B cell (primary cell): ENCODE measurements at regions not wholly inside any gene's neighbourhood (a gene's known extent, or its start where the extent isn't known, plus 50 kb on each side); places are given as distances from the start of the nearest gene placed in this dataset.

Experiments
- ATAC-seq: fragments of 200-7000 bp; cut with Tn5 transposase; one replicate; pipeline ENCODE4 v1.10.0; 2021; ENCODE audit warnings: low read depth, mild to moderate bottlenecking, moderate number of reproducible peaks, moderate library complexity
- CTCF ChIA-PET: fragments of 350-600 bp; sonication (Branson Sonifier 250); formaldehyde crosslinking; loops from one replicate; lab custom pipeline; 2021; ENCODE audit warnings: antibody characterized with exemption, inconsistent platforms; lab: Charles Lee
- POLR2A ChIA-PET: fragments of 350-600 bp; sonication (Branson Sonifier 250); formaldehyde crosslinking; loops from one replicate; lab custom pipeline; 2021; ENCODE audit warnings: antibody characterized with exemption; lab: Charles Lee
- DNase-seq: peaks from one replicate; pipeline ENCODE4 v3.0.0; 2013
- H2AFZ ChIP-seq: 2 replicates; pipeline ENCODE4 v1.6.1; 2012; ENCODE audit warnings: mild to moderate bottlenecking, low read depth, low read length; ENCODE audit not compliant: insufficient read depth, poor library complexity, severe bottlenecking
- H3K27ac ChIP-seq, 2 donors: 1 replicate in 1 of 2; 2 replicates in 1 of 2; pipeline ENCODE4 v1.5.1; 2012 to 2013; ENCODE audit warnings: low read length in 2 of 2, mild to moderate bottlenecking in 2 of 2, moderate library complexity in 1 of 2
- H3K27me3 ChIP-seq, 4 experiments: fragments of 200-600 bp in 1 of 4; sonication (generic) in 1 of 4; replicated peaks in 1 of 4; 1 replicate in 2 of 4; 2 replicates in 2 of 4; pipeline versions ENCODE4 v1.6.1 to v1.7.0; 2013 to 2016; ENCODE audit warnings: low read length in 3 of 4, mild to moderate bottlenecking in 2 of 4, mixed read lengths in 1 of 4, moderate library complexity in 1 of 4; ENCODE audit not compliant: insufficient read depth in 4 of 4, control insufficient read depth in 3 of 4; ENCODE audit errors: control extremely low read depth in 1 of 4
- H3K36me3 ChIP-seq, 2 experiments: replicated peaks in 1 of 2; 1 replicate in 1 of 2; 2 replicates in 1 of 2; pipeline versions ENCODE4 v1.6.1 to v1.7.1; 2013; ENCODE audit warnings: low read length in 1 of 2; ENCODE audit not compliant: insufficient read depth in 2 of 2, control insufficient read depth in 1 of 2; ENCODE audit errors: control extremely low read depth in 1 of 2, extremely low read depth in 1 of 2
- H3K4me1 ChIP-seq, 2 donors: fragments of 200-600 bp in 1 of 2; sonication (generic) in 1 of 2; 1 replicate in 1 of 2; 2 replicates in 1 of 2; pipeline versions ENCODE4 v1.5.1 to v1.6.1; 2013 to 2017; ENCODE audit warnings: low read length in 2 of 2; ENCODE audit not compliant: control insufficient read depth in 2 of 2, insufficient read depth in 2 of 2
- H3K4me2 ChIP-seq: replicated peaks from 2 replicates; pipeline ENCODE3; 2012; ENCODE audit warnings: mild to moderate bottlenecking, low read depth, low read length; ENCODE audit not compliant: poor library complexity, severe bottlenecking
- H3K4me3 ChIP-seq, 5 experiments: fragments of 200-600 bp in 1 of 5; sonication (generic) in 1 of 5; 1 replicate in 3 of 5; 2 replicates in 2 of 5; pipeline versions ENCODE4 v1.5.1 to v1.7.0; 2011 to 2016; ENCODE audit warnings: low read length in 4 of 5, mild to moderate bottlenecking in 4 of 5, low read depth in 2 of 5, control low read depth in 1 of 5, moderate library complexity in 1 of 5; ENCODE audit not compliant: insufficient read depth in 1 of 5; ENCODE audit errors: control extremely low read depth in 1 of 5, extremely low read depth in 1 of 5
- H3K79me2 ChIP-seq: fragments of 200-600 bp; sonication (generic); one replicate; pipeline ENCODE4 v1.6.0; 2016; ENCODE audit warnings: low read length; ENCODE audit not compliant: control insufficient read depth, insufficient read depth
- H3K9ac ChIP-seq: fragments of 200-600 bp; sonication (generic); 2 replicates; pipeline ENCODE4 v1.6.1; 2017; ENCODE audit warnings: mild to moderate bottlenecking, low read length, moderate library complexity
- H3K9me3 ChIP-seq, 3 donors: one replicate each; pipeline versions ENCODE4 v1.6.1 to v1.7.1; 2013; ENCODE audit warnings: low read length in 2 of 3; ENCODE audit not compliant: control insufficient read depth in 2 of 3, insufficient read depth in 1 of 3; ENCODE audit errors: control extremely low read depth in 1 of 3
- H4K20me1 ChIP-seq: 2 replicates; pipeline ENCODE4 v1.6.0; 2012; ENCODE audit warnings: mild to moderate bottlenecking, low read length; ENCODE audit not compliant: insufficient read depth, control insufficient read depth, poor library complexity, severe bottlenecking
- H3K27ac Mint-ChIP-seq: one replicate; pipeline ENCODE4 v1.8.0; 2021; ENCODE audit warnings: mixed read lengths
- H3K27me3 Mint-ChIP-seq: one replicate; pipeline ENCODE4 v1.8.0; 2021; ENCODE audit warnings: mixed read lengths
- H3K4me1 Mint-ChIP-seq: one replicate; pipeline ENCODE4 v1.8.0; 2021; ENCODE audit warnings: mixed read lengths
- H3K4me3 Mint-ChIP-seq: one replicate; pipeline ENCODE4 v1.8.0; 2021; ENCODE audit warnings: mixed read lengths
- H3K9me3 Mint-ChIP-seq: one replicate; pipeline ENCODE4 v1.8.0; 2022; ENCODE audit warnings: mixed read lengths; ENCODE audit not compliant: insufficient read depth
- CTCF ChIP-seq: fragments of 200-600 bp; IDR thresholded peaks from one replicate; pipeline ENCODE4 v1.8.0; 2022; ENCODE audit warnings: antibody characterized with exemption, mild to moderate bottlenecking
- EZH2 ChIP-seq: IDR thresholded peaks from 2 replicates; pipeline ENCODE4 v1.6.1; 2012; ENCODE audit warnings: borderline replicate concordance, low read depth, mild to moderate bottlenecking, moderate library complexity, low read length; ENCODE audit not compliant: insufficient read depth, poor library complexity, severe bottlenecking
- WGBS: methylation state at CpG from one replicate; pipeline ENCODE4 v1.1.5; 2013; ENCODE audit warnings: missing lambda C conversion rate; ENCODE audit not compliant: insufficient coverage; 5-methylcytosine and 5-hydroxymethylcytosine counted together
- intact Hi-C: fragments of 100-400 bp; cut with micrococcal nuclease; formaldehyde crosslinking; loops from one replicate; pipeline ENCODE4 v1.10.0; 2022

GRCh38 chr12:88644946-88645702 is 64.9 kb upstream of the KITLG start:
- intact Hi-C loops: no loop called here
- no peaks in the 10 kb centered on the region for H3K4me1 Mint-ChIP-seq
- ChIA-PET CTCF (no interaction called here), POLR2A (no interaction called here)
- DNase-seq (no peak), ATAC-seq (no peak)
- Histone ChIP-seq H3K27ac (no peak overlapping the region), H3K4me1 (no peaks in the 10 kb centered on the region), H3K4me3 (no peak overlapping the region), H3K27me3 (no peaks in the 10 kb centered on the region), H2AFZ (no peak overlapping the region), H3K9me3 (no peaks in the 10 kb centered on the region), H3K36me3 (no peaks in the 10 kb centered on the region), H3K4me2 (no peak overlapping the region), H3K79me2 (no peaks in the 10 kb centered on the region), H4K20me1 (no peaks in the 10 kb centered on the region), H3K9ac (no peak overlapping the region)
- no peak overlapping the region for H3K27ac Mint-ChIP-seq
- no peaks in the 10 kb centered on the region for H3K9me3 Mint-ChIP-seq
- H3K27me3 Mint-ChIP-seq: no peaks in the 10 kb centered on the region
- WGBS: 100% methylated on average over 1 of the region's 7 CpGs
- TF ChIP-seq CTCF (no peak), EZH2 (no peak)
- H3K4me3 Mint-ChIP-seq: no peak overlapping the region

- Histone ChIP-seq H3K9me3 (no peaks in the 10 kb centered on the region), H3K27ac (no peak overlapping the region), H3K4me2 (no peak overlapping the region), H3K36me3 (no peaks in the 10 kb centered on the region), H3K9ac (no peak overlapping the region), H2AFZ (no peak overlapping the region), H4K20me1 (no peaks in the 10 kb centered on the region), H3K27me3 (no peaks in the 10 kb centered on the region), H3K4me3 (no peak overlapping the region), H3K79me2 (no peaks in the 10 kb centered on the region), H3K4me1 (no peaks in the 10 kb centered on the region)
- no peak for TF ChIP-seq CTCF
- TF ChIP-seq EZH2: no peak
- H3K4me1 Mint-ChIP-seq: no peaks in the 10 kb centered on the region
- WGBS: no CpG with 5 or more reads among the region's 2 CpGs
- H3K4me3 Mint-ChIP-seq: no peak overlapping the region
- H3K9me3 Mint-ChIP-seq: no peaks in the 10 kb centered on the region
- H3K27me3 Mint-ChIP-seq: no peaks in the 10 kb centered on the region
- DNase-seq: no peak
- H3K27ac Mint-ChIP-seq: no peak overlapping the region
- no peak for ATAC-seq
- POLR2A ChIA-PET: no interaction called here
- intact Hi-C loops: no loop called here
- CTCF ChIA-PET: no interaction called here
These were observed 63.4 kb upstream of the KITLG start for GRCh38 chr12:88643685-88644084.
